ENCODE measurements at regions not wholly inside any gene's neighbourhood (a gene's known extent, or its start where the extent isn't known, plus 50 kb on each side); places are given as distances from the start of the nearest gene placed in this dataset.
"Not testable (repeated sequence)": the region's sequence is repeated elsewhere in the genome, so short reads cannot be mapped to it uniquely, and the experiment has no call there.

- no peak for DNase-seq
Measured at GRCh38 chr20:48350313-48350988, 477.3 kb downstream of the PREX1 start.

- no peak for DNase-seq
Measured at GRCh38 chr20:48349656-48350055, 478.1 kb downstream of the PREX1 start.

- DNase-seq, result no peak
Measured at GRCh38 chr20:48348022-48348421, 479.8 kb downstream of the PREX1 start.

GRCh38 chr20:48342822-48343513 lies 484.8 kb downstream of the PREX1 start:
- no peak for DNase-seq

GRCh38 chr20:48340883-48341281 lies 486.9 kb downstream of the PREX1 start:
- no peak for DNase-seq

GRCh38 chr20:48339986-48340882 lies 487.6 kb downstream of the PREX1 start:
- no peak for DNase-seq

- no peak for DNase-seq
Measured at GRCh38 chr20:48339190-48339985, 488.4 kb downstream of the PREX1 start.

GRCh38 chr20:48338717-48339116 lies 489.1 kb downstream of the PREX1 start:
- no peak for DNase-seq

- DNase-seq, result no peak
Measured at GRCh38 chr20:48336597-48336996, 491.2 kb downstream of the PREX1 start.

- no peak for DNase-seq
Measured at GRCh38 chr20:48335308-48336050, 492.3 kb downstream of the PREX1 start.

GRCh38 chr20:48333707-48334106 lies 494.1 kb downstream of the PREX1 start:
- no peak for DNase-seq

- no peak for DNase-seq
Measured at GRCh38 chr20:48332555-48332954, 495.2 kb downstream of the PREX1 start.

- no peak for DNase-seq
Measured at GRCh38 chr20:48331518-48332286, 496.1 kb downstream of the PREX1 start.

GRCh38 chr20:48329676-48330664 lies 497.8 kb downstream of the PREX1 start:
- no peak for DNase-seq

- DNase-seq, result no peak
Measured at GRCh38 chr20:48329031-48329615, 498.7 kb downstream of the PREX1 start.

GRCh38 chr20:48327848-48328247 lies 500.0 kb downstream of the PREX1 start:
- DNase-seq, result not testable (repeated sequence)

GRCh38 chr20:48326868-48327267 lies 500.9 kb downstream of the PREX1 start:
- no peak for DNase-seq

- DNase-seq, result no peak
Measured at GRCh38 chr20:48326434-48326691, 501.4 kb downstream of the PREX1 start.

- DNase-seq, result no peak
Measured at GRCh38 chr20:48325656-48326433, 502.0 kb downstream of the PREX1 start.
